ENCODE measurements at regions not wholly inside any gene's neighbourhood (a gene's known extent, or its start where the extent isn't known, plus 50 kb on each side); places are given as distances from the start of the nearest gene placed in this dataset.
"Not testable (repeated sequence)": the region's sequence is repeated elsewhere in the genome, so short reads cannot be mapped to it uniquely, and the experiment has no call there.

- DNase-seq (ENCODE audit: low spot score): no peak
These were observed 73.8 kb downstream of the SLC25A46 start for GRCh38 chr5:110812639-110813038.

- DNase-seq (ENCODE audit: low spot score): no peak
These were observed 77.3 kb downstream of the SLC25A46 start for GRCh38 chr5:110815916-110816605.

GRCh38 chr5:110817459-110817858, 78.7 kb downstream of the SLC25A46 start:
- no peak for DNase-seq (ENCODE audit: low spot score)

- no peak for DNase-seq (ENCODE audit: low spot score)
These were observed 84.8 kb downstream of the SLC25A46 start for GRCh38 chr5:110823571-110823970.

GRCh38 chr5:110824936-110825441, 86.2 kb downstream of the SLC25A46 start:
- DNase-seq (ENCODE audit: low spot score): no peak

- no peak for DNase-seq (ENCODE audit: low spot score)
These were observed 93.9 kb downstream of the SLC25A46 start for GRCh38 chr5:110832683-110833082.

GRCh38 chr5:110834933-110835332, 96.1 kb downstream of the SLC25A46 start:
- not testable (repeated sequence) for DNase-seq (ENCODE audit: low spot score)

- no peak for DNase-seq (ENCODE audit: low spot score)
These were observed 98.0 kb downstream of the SLC25A46 start for GRCh38 chr5:110836851-110837250.

GRCh38 chr5:110838357-110838756, 99.5 kb downstream of the SLC25A46 start:
- DNase-seq (ENCODE audit: low spot score): not testable (repeated sequence)

GRCh38 chr5:110838961-110839360, 100.2 kb downstream of the SLC25A46 start:
- DNase-seq (ENCODE audit: low spot score): no peak

- DNase-seq (ENCODE audit: low spot score): no peak
These were observed 101.6 kb downstream of the SLC25A46 start for GRCh38 chr5:110840347-110840960.

- DNase-seq (ENCODE audit: low spot score): no peak
These were observed 102.3 kb downstream of the SLC25A46 start for GRCh38 chr5:110841137-110841536.

- no peak for DNase-seq (ENCODE audit: low spot score)
These were observed 104.1 kb downstream of the SLC25A46 start for GRCh38 chr5:110842948-110843347.

GRCh38 chr5:110844251-110844650, 105.4 kb downstream of the SLC25A46 start:
- no peak for DNase-seq (ENCODE audit: low spot score)

- DNase-seq (ENCODE audit: low spot score): no peak
These were observed 107.7 kb downstream of the SLC25A46 start for GRCh38 chr5:110846398-110847001.

GRCh38 chr5:110851357-110851756, 112.5 kb downstream of the SLC25A46 start:
- no peak for DNase-seq (ENCODE audit: low spot score)

- no peak for DNase-seq (ENCODE audit: low spot score)
These were observed 113.2 kb downstream of the SLC25A46 start for GRCh38 chr5:110852053-110852452.

GRCh38 chr5:110852541-110852940, 113.7 kb downstream of the SLC25A46 start:
- DNase-seq (ENCODE audit: low spot score): no peak

GRCh38 chr5:110853267-110853666, 114.5 kb downstream of the SLC25A46 start:
- DNase-seq (ENCODE audit: low spot score): no peak

- DNase-seq (ENCODE audit: low spot score): no peak
These were observed 115.4 kb downstream of the SLC25A46 start for GRCh38 chr5:110854200-110854599.

- DNase-seq (ENCODE audit: low spot score): no peak
These were observed 117.2 kb downstream of the SLC25A46 start for GRCh38 chr5:110855961-110856360.

- peak; percentile 76 for DNase-seq (ENCODE audit: low spot score)
These were observed 126.7 kb downstream of the SLC25A46 start for GRCh38 chr5:110865400-110866094.

- no peak for DNase-seq (ENCODE audit: low spot score)
These were observed 131.1 kb downstream of the SLC25A46 start for GRCh38 chr5:110869927-110870326.
